RPMI7951 (cell line): ENCODE measurements at regions not wholly inside any gene's neighbourhood (a gene's known extent, or its start where the extent isn't known, plus 50 kb on each side); places are given as distances from the start of the nearest gene placed in this dataset.

Experiments used
- DNase-seq: peaks from one replicate; pipeline ENCODE4 v3.0.0-alpha.2; 2012; ENCODE audit warnings: low read depth

DNA sequence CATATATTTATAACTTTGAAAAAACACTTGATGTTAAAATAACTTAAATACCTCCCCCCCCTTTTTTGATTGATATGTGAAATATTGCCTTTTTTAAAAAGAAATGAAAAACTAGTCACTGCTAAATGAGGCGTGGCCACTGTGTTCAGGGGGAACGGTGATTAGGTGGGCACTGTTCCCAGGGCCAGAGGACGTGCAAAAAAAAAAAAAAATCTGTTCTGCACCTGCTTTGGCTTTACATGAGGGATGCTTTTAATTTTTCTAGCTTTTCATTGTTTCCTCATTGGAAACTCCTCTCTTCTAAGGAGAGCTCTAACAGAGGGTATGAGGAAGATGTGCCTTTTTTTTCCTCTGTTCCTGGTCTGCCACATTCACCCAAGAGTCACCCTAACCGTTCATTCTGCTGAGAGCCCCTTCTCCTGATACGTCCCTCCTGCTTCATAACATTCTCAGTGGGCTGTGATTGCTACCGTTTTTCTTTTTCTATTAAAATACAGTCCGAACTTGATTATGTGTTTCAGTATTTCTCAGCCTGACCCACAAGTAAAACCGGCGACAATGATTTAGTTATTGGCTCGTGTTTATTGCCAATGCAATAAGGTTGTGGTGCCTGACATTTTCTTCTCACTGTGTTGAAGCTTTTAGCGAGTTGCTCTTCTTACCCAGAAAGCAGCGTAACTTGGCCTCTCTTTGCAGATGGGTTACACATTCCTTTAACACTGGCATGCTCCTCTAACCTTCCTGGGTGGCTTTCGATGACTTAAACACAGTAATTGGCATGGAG is 64.8 kb upstream of the ZNF536 start:
- DNase-seq: no peak

- no peak for DNase-seq
These were observed 63.0 kb upstream of the ZNF536 start for GRCh38 chr19:30309176-30309575.

GRCh38 chr19:30309905-30310601 is 62.1 kb upstream of the ZNF536 start:
- no peak for DNase-seq

- DNase-seq: no peak
These were observed 61.5 kb upstream of the ZNF536 start for GRCh38 chr19:30310602-30311263.

DNA sequence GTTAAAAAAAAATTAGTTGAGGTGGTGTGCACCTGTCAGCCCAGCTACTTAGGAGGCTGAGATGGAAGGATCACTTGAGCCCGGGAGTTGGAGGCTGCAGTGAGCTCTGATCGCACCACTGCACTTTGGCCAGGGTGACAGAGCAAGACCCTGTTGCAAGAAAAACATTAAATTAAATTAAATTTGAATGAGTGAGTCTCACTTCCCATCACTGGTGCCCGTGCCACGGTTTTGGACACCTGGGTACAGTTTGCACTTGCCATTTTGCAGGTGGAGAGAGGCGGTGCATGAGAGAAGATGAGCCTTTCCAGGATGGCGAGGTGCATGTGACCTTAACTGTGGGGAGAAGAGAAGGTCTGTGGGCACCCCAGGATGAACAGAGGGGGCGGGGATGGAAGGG is 60.3 kb upstream of the ZNF536 start:
- no peak for DNase-seq

DNA sequence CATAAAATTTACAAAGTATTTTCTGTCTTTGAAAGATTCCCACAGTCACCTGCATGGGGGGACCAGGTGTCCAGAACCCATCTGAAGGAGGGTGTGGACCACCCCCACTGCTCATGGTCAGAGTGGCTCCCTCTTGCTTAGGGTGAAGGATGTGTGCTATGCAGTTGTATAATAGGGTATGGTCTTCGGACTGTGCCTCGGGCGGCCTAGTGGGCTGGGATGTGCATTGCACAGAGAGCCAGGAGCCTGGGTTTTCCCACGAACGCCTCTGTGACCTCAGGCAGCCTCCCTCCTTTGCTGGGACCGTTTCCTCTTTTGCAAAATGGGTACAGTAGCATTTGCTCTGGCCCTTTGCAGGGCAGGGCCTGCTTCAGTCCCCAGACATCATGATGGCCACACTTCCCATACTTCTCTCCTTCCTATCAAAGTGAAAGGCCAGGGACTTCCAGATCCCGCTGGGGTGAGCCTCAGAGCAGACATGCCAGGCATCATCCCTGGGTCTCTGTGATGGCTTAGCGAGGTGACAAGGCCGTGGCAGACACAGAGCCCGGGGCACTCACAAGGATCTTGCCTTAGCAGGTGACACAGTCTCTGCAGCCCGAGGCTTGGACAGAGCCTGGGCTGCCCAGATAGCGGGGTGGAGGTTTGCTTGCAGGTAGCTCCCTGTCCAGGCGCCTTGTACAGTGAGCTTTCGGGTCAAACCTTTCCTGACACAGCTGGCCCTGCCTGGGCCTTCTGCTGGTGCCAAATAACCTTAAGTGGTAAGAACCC is 59.4 kb upstream of the ZNF536 start:
- DNase-seq: no peak

DNA sequence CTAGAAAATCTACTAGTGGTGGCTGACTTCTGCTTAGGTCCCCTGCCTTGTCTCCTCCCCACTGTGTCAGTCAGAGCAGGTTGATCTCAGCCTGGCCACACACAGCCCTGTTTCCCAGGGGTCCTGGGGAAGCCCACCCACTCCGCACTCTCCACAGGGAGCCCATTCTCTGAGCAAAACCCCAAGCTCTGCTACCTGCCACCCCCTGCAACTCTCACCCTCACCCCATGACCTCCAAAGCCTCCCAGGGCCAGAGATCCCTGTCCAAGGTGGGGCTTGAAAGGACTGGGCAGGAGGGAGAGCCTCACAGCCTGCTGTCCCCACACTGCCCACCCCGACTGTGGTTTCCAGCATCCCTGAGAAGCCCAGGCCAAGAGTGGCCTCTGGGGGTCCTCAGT is 58.8 kb upstream of the ZNF536 start:
- no peak for DNase-seq

GRCh38 chr19:30314056-30314804 is 58.0 kb upstream of the ZNF536 start:
- DNase-seq: no peak

- DNase-seq: no peak
These were observed 57.4 kb upstream of the ZNF536 start for GRCh38 chr19:30314805-30315155.

GRCh38 chr19:30315159-30315558 is 57.0 kb upstream of the ZNF536 start:
- DNase-seq: no peak

- DNase-seq: no peak
These were observed 56.1 kb upstream of the ZNF536 start for GRCh38 chr19:30316000-30316491.

DNA sequence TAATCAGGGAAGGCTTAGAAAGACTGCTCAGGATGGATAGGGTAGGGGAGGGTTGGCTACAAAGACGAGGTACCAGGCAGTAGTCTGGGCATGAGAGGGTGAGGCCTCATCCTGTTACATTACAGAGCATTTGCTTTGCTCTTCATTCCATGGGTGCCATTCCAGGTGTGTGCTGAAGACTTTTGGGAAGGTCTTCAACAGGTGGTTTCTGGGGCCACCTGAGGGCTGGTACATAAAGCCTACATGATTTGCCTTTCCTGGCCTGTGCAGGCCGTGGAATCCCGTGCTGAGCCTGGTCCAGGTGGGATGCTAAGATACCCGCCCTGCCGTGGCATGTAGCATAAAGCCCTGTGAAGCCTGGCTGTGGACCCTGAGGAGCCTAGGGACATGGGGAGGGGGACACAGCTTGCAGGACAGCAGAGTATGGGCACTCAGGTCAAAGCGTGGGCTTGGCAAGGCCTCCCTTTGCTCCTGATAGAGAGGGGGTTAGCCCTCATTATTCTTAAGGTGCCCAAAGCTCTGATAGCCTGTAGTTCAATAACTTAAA is 55.6 kb upstream of the ZNF536 start:
- DNase-seq: no peak

- no peak for DNase-seq
These were observed 54.8 kb upstream of the ZNF536 start for GRCh38 chr19:30317403-30317802.

GRCh38 chr19:30318261-30318660 is 53.9 kb upstream of the ZNF536 start:
- DNase-seq: no peak

DNA sequence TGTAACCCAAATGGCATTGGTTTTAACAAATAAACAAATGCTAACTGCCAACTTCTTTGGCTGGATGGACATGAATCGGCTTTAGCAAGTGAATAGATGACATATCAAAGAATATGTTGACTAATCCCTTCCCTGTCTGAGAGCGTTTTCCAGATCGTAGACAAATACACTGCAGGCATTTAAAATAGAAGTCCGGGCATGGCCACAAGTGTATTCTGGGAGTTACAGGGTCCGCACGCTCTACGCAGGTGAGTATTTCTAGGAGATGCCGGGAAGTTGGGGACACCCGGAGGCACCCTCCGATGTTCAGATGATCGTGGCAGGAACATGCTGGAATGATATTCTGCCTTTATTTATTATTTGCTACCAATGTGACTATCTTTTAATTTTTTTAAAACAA is 53.2 kb upstream of the ZNF536 start:
- no peak for DNase-seq

DNA sequence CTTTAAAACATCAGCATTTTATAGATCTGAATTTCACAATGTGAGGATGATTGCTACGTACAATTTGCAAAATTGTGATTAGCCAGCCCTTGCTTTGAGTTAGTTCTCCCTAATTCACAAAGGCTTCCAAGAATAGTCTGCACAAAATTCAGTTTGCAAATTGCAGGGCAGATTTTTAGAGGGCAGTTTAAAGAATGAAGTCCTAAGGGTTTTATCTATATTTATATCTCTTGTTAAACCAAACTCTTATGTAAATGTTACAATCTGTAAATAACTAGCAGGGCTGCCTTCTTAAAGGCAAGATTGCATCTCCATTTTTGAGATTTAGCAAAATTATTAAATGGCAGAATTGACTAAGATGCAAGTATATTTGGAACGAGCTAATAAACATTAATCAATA is 52.8 kb upstream of the ZNF536 start:
- no peak for DNase-seq

DNA sequence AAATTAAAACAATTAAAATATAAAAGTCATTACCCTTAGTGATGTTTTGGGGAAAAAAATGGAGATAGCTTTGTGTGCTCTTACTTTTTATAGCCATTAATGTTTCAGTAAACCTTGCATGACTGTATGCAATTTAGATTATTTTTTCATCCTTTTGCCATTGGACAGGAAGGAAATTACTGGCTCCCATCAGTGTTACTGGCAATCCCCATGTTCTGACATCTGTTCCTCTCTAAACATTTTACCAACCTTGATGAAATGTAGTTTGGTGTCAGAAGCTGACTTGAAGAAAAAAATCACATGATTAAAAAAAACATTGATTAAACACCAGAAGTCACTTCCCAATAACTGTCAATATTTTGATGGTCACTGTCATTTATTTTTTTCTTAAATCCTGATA is 52.3 kb upstream of the ZNF536 start:
- no peak for DNase-seq

- no peak for DNase-seq
These were observed 51.7 kb upstream of the ZNF536 start for GRCh38 chr19:30320466-30320865.

GRCh38 chr19:30320916-30321315 is 51.3 kb upstream of the ZNF536 start:
- no peak for DNase-seq
